Astrocyte of the spinal cord (primary cell): ENCODE measurements at regions not wholly inside any gene's neighbourhood (a gene's known extent, or its start where the extent isn't known, plus 50 kb on each side); places are given as distances from the start of the nearest gene placed in this dataset.
"Not testable (repeated sequence)": the region's sequence is repeated elsewhere in the genome, so short reads cannot be mapped to it uniquely, and the experiment has no call there.

Source experiments
- DNase-seq: peaks from one replicate; pipeline ENCODE4 v3.0.0; 2011; ENCODE audit warnings: low read depth, low spot score
- H3K4me3 ChIP-seq: 2 replicates; pipeline ENCODE4 v1.5.1; 2011; ENCODE audit warnings: low read depth, mild to moderate bottlenecking, low read length, moderate library complexity
- in situ Hi-C: cut with HindIII; loops from 2 replicates; pipeline ENCODE4 v1.10.0; 2017; ENCODE audit warnings: low sequenced_read_pairs
- TF ChIP-seq, protein P1 (sequence below): IDR thresholded peaks from 2 replicates; pipeline ENCODE4 v1.5.1; 2012; ENCODE audit warnings: low read depth, mild to moderate bottlenecking, low read length, inconsistent platforms

DNA sequence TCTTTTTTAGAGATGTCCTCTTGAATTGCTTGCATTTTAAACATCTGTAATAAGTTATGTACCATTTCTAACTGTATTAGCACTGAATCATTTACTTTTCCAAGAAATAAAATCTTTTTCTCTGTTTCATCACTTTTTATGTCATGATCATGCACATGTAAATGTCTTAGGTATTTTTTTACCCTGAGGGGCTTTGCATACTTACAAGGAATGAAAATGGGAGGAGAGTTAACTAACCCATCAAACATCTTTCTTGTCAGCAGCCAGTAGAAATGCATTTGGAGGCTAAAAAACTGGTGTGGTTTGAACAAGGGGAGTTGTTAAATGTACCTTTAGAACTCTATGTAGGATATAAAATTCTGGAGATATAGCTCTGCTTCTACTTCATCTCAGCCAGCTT lies 1080.3 kb downstream of the GALC start:
- TF ChIP-seq, protein P1, sequence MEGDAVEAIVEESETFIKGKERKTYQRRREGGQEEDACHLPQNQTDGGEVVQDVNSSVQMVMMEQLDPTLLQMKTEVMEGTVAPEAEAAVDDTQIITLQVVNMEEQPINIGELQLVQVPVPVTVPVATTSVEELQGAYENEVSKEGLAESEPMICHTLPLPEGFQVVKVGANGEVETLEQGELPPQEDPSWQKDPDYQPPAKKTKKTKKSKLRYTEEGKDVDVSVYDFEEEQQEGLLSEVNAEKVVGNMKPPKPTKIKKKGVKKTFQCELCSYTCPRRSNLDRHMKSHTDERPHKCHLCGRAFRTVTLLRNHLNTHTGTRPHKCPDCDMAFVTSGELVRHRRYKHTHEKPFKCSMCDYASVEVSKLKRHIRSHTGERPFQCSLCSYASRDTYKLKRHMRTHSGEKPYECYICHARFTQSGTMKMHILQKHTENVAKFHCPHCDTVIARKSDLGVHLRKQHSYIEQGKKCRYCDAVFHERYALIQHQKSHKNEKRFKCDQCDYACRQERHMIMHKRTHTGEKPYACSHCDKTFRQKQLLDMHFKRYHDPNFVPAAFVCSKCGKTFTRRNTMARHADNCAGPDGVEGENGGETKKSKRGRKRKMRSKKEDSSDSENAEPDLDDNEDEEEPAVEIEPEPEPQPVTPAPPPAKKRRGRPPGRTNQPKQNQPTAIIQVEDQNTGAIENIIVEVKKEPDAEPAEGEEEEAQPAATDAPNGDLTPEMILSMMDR, result no peak
- in situ Hi-C loops, result no loop called here
- DNase-seq, result no peak
- H3K4me3 ChIP-seq, result no peak overlapping the region

DNA sequence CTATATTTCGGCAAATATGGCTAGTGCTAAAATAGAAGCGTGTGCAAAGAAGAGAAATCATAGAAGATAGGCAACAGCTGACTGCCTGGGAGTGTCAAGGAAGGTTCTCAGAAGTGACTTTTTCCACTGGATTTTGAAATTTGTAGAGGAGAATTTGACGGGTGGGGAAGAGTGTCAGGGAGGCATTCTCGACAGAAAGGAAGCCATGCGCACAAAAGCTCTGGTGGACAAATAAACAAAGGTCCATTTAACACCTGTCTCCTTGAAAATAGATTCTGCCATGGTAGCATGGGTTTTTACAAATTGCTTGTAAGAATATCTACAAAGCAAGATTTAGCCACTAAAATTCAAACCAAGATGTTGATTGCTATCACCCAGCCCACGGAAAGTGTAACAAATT lies 1081.5 kb downstream of the GALC start:
- TF ChIP-seq, protein P1, result no peak
- in situ Hi-C loops, result no loop called here
- no peak for DNase-seq
- H3K4me3 ChIP-seq, result no peak overlapping the region

DNA sequence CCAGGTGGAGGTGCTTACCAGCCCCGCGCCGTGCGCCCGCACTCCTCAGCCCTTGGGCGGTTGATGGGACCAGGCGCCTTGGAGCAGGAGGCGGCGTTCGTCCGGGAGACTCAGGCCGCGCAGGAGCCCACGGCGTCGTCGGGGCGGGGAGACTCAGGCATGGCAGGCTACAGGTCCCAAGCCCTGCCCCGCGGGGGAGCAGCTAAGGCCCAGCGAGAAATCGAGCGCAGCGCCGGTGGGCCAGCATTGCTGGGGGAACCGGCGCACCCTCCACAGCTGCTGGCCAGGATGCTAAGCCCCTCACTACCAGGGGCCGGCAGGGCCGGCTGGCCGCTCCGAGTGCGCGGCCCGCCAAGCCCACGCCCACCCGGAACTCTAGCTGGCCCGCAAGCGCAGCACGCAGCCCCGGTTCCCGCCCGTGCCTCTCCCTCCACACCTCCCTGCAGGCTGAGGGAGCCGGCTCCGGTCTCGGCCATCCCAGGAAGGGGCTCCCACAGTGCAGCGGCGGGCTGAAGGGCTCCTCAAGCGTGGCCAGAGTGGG lies 1087.5 kb downstream of the GALC start:
- in situ Hi-C loops, DNase-seq, H3K4me3 ChIP-seq: not testable (repeated sequence)

DNA sequence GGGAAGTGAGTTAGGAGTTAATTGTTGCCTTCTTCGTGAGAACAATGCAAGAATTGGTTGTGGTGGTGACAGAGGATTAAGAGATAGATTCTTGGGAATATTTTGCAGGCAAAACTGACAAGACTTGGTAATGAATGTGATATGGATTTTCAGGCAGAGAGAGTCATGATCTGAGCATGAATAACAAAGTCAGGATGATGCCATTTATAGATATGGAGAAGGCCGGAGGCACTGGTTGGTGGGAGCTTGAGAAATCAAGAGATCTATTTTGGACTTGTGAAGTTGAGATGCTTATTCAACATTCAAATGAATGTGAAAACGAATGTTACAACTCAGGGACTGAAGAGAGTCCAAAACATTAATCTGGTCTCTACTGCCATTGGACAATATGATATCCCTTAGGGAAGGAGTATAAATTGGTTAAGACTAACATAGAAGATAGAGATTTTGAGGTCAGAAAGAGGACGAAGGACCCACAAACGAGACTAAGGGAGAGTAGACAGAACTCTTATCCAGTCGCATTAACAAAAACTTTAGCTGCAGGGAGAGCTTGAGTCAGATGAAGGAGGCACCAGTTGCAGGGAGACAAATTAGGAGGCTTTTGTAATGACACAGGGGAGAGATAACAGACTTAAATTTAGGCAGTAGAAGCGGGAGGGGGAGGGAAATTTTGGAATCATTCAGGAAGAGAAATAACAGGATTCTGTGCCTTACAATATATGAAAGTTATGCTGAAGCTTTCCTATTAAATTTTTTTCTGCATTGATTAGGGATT lies 1090.6 kb downstream of the GALC start:
- TF ChIP-seq, protein P1, result no peak
- DNase-seq, result no peak
- in situ Hi-C loops, result no loop called here
- H3K4me3 ChIP-seq, result no peak overlapping the region

DNA sequence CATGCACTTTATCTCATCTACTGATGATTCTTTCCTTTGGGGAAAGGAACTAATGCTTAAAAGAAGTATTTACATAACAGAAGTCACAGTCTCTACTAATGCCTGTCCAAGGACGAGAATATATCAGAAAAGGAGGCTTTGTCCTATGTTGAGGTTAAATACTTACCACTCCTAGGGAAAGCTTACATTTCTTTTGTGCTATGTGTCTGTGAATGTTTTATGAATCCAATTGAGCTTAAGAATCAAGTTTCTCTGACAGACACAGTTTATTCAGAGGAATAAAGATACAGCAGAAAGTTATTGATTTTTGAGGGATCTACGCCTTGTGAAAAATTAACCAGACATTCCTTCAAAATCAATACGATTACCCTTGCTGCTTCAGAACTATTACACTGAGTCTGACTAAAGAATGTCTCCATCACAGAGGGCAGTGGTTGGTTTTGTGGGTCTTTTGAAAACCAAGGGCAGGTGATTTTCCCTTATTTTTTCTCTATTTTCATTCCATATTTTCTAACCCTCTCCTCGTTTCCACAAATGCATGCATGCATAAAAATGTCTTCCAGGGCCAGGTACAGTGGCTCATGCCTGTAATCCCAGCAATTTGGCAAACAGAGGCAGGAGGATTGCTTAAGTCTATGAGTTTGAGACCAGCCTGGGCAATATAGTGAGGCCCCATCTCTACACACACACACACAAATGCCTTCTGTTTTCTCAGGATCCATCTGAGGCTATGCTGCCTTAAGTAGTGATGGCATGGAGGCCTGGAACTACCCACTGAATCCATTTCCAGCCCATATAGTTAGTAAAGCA lies 1095.1 kb downstream of the GALC start:
- no peak for DNase-seq
- H3K4me3 ChIP-seq, result no peak overlapping the region
- in situ Hi-C loops, result no loop called here
- TF ChIP-seq, protein P1, result no peak

DNA sequence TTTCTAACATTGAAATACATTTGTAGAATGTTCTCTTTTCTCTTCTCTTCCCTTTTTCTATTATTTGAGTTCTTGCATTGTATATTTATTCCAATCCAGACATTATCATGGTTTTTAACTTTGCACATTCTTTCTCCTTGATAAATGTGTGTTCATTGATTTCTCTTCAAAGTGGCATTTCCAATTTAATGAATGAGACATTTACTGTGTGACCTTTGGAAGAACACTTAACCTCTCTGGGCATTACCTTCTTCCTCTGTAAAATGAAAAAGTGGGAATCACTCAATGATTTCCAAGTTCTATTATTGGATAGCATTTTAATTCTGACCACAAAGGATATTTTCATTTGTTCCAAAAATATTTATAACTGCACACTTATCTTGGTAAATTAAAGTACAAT lies 1095.8 kb downstream of the GALC start:
- no peak overlapping the region for H3K4me3 ChIP-seq
- TF ChIP-seq, protein P1, result no peak
- no peak for DNase-seq
- in situ Hi-C loops, result no loop called here

DNA sequence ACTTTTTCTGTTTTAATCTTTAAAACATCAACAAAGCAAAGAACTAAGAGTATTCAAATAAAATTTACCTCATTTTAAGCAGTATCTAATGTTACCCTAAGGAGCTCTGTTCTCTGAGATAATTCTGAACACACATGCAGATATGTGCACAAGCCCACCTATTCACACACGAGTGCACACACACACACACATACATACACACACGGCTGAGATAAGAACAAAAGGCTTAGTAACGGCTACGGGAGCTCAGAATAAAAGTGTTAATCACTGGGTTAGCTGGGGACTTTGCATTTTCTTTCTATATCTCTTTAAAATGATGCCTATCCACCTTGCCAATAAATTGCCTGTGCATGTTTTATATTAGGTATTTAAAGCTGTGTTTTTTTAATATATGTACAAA lies 1096.3 kb downstream of the GALC start:
- in situ Hi-C loops, result no loop called here
- TF ChIP-seq, protein P1, result no peak
- DNase-seq, result no peak
- no peak overlapping the region for H3K4me3 ChIP-seq
